SK-N-DZ (cell line): ENCODE measurements at regions not wholly inside any gene's neighbourhood (a gene's known extent, or its start where the extent isn't known, plus 50 kb on each side); places are given as distances from the start of the nearest gene placed in this dataset.

Experiments used
- DNase-seq: peaks from one replicate; pipeline ENCODE4 v3.0.0-alpha.2; 2015; ENCODE audit warnings: low spot score

DNA sequence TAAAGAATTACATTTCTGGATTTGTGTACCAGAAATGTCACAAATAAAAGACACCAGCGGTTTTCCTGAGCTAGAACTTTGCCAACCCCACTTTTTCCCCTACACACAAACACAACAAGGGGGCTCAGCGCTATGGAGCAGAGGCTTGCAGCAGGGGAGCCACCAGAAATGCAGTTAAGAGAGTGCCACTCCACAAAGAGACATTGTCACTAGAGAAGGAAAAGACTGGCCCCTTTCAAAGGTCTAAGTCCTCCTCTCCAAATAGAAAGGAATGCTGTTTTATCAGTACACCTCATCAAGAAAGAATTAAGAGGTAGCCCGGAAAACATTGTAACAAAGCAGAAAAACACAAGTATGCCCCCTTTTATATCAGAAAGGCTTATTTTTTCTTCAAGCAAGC, 419.5 kb downstream of the HNRNPD start:
- DNase-seq, result no peak

DNA sequence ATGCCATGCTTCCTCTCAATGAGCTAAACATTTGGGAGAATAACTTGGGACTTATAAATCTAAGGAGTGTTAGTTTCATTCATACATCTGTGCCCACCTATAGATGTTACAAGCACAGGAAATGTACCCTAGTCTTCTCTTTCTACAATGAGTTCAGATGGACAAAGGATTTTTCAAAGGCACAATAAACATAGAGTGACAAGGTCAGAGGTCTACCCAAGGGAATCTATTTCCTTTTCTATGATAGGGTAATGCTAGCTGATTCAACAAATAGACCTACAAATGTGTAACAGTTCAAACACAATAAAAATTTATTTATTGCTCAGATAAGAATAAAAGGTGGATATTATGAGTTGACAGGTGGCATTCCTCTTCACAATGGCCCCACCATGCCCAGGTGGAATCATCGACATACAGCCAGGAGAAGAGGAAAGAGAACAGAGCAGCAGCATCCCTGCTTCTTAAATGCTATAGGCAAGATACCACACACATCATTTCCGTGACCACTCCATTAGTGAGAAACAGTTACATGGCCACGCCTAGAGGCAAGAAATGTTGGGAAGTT, 421.8 kb downstream of the HNRNPD start:
- no peak for DNase-seq

DNA sequence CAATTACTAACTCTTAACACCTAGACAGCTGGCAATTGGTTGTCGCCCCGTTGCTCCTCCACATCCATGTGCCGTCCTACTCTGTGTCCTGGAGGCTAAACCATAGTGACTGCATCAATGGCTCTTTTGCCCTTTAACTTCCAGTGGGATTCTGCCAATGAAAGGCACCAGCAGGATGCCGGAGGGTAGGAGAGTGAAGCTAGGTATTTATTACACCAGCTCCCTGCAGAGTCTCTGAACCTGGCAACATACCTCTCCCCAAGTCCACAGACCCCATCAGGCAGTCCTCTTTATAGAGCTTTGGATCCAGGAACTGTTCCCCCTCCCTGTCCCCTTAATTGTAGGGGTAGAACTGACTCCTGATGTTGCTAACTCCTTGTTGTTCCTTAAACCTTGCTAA, 426.8 kb downstream of the HNRNPD start:
- no peak for DNase-seq

DNA sequence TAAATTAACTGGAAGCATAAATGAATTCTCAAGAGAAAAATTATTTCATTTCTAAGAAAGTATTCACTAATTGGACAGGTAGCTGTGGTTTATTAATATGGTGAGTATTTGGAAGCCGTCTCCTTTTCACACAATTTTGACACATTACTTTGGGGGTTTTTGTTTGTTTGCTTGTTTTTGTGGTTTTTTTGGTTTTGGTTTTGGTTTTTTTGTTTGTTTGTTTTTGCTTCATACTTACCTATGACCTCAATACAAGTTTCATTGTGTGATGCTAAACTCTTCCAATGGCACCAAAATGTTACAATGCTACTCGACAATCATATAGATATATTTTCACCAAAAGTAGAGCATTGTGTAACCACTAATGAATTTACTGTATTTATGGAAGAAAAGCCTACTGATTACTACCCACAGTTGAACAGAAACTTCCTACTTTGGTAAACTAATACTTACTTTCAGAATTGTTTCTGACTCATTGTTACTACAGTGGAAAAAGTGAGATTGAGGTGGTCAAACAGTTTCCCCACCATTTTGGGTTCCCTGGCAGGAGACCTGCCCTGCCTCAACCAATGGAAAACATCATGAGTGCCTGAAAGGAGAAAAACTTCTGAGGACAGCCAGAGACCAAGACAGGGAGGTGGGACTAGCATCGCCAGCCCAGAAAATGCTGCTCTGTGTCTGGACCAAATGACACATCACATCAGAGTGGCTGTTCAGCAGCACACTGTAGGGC, 443.1 kb downstream of the HNRNPD start:
- DNase-seq, result no peak

DNA sequence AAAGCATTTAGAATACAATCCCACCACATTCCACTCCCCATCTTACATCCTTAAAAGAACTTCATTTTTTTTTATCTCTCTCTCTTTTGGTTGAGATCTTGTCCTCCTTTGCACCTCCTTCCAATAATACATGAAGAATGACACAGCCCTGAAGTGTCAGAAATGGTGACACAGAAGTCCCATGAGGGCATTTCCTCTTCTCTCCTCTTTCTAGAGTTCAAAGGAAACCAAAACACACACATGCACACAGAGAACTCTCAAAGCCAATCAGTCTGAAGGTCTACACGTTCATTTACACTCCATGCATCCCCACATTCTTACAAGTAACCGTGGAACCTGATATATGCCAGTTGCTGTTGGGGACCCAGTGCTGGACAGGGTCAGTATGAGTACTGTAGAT, 450.7 kb downstream of the HNRNPD start:
- no peak for DNase-seq

DNA sequence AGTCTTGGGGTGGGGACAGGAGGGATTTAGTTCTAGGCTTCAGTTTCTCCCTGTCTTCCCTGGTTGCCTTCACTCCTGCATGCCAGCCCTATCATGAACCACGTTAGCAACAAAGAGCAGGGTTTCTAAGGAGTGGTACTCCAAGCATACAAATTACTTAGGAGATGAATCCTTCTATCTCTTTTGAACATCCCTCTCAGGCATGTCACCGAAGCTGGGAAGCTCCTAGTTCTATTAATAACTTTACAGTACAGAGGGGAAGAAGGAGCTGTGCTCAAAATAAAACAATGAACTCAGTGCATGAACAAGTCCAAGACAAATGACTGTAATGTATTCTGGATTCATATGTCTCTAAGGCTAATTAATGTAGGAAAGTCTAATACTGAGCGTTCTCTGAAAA, 450.6 kb upstream of the RASGEF1B start:
- no peak for DNase-seq

DNA sequence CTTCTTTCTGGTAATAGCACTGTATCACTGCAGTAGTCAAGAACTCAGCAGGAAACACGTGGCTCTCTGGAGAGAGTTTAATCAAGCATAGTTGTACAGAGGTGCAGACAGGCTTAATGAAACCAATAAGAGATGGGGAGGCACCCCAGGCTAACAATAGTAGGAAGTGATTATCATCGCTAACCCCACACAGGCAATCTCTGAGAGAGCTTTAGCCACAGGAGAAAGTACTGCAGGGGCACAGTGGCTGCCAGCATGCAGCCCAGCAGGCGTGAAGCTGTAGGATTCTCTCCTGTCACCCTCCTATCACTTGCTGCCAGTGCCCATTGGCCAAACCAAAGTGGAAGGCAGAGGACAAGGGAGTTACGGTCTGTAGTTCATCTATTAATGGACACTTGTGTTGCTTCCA, 450.0 kb upstream of the RASGEF1B start:
- DNase-seq, result no peak

DNA sequence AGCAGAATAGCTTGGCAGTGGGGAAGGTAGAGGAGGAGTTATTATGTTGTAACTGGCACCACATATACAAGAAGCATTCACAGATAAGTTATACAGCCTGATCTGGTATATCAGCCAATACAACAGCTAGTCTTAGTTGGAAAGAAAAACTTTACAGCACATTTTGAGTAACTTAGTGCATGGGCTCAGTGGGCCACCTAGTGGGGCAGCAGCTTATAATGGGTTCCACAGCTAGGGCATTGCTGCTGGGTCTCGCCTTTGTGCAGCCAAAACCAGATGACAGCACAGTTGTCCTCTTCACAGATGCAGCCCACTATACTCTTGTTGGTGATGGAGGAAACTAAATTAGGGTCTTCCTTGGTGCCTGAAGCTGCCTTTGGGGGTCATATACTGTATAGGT, 448.1 kb upstream of the RASGEF1B start:
- no peak for DNase-seq

DNA sequence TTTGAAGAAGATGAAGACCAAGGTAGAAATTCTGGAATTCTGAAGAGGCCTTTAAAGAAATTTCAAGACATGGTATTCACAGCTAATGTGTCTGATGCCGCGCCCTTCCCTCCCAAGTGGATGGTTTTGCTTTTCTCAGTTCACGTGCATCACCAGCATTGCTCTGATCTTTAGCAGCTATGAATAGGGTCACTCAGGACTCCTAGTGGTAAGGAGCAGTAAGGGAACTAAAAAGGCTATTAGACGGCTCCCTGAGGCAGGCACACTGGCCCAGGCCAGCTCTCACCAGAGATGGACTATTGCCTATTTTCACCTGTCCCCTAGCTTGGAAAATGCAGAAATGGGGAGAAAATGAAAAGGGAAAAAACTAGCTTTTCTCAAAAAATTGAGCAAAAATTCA, 447.5 kb upstream of the RASGEF1B start:
- no peak for DNase-seq

DNA sequence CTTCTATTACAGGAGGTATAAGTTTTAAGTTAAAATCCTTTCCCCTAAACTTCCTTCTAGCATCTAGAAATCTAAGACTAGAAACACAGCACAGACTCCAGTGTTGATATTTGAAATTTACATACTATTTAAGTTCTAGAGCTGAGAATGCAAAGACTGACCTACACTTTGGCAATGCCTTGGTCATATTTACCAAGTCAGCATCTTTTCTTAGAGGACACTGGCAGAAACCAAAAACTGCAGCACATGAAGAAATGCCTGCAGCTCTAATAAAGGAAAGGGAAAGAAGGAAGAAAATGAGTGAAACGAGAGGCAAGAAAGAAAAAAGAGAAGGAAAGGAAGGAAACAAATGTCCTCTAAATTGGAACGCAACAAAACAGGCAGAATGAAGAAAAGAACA, 443.7 kb upstream of the RASGEF1B start:
- no peak for DNase-seq

DNA sequence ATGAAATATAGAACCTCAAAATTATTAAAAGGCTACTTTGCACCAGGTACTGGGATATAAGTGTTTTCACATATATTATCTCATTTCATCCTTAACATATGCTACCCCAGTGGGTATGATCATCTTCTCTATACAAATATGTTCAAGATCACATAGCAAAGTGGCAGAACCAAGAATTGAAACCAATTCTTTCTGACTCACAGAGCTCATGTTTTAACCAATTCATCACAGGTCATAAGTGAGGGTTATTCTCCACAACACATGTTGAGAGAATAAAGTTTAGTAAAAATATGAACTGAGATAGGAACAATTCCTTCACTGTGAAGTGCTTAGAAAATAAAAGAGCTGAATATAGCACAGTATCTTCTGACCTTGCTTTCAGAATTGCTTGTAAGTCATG, 442.9 kb upstream of the RASGEF1B start:
- no peak for DNase-seq

DNA sequence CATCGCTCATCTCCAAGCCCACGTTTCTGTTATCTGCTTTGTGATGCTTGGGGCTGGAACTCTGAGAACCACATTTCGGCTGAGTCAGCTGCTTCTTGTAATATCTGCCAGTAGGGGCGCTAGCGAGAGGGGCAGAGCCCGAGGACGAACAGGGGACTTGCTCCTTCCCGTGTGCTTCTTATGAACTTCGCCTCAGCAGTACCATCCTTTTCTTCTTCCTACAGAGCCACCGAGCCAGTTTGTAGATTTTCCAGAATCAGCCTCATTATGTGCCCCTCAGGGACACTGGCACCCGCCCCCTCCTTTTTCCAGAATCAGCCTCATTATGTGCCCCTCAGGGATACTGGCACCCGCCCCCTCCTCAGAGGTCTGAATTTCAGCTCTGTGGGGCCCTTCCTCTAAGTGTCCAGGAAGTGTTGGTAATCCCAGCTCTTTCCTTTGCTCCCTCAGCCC, 441.7 kb upstream of the RASGEF1B start:
- peak; percentile 56 for DNase-seq

DNA sequence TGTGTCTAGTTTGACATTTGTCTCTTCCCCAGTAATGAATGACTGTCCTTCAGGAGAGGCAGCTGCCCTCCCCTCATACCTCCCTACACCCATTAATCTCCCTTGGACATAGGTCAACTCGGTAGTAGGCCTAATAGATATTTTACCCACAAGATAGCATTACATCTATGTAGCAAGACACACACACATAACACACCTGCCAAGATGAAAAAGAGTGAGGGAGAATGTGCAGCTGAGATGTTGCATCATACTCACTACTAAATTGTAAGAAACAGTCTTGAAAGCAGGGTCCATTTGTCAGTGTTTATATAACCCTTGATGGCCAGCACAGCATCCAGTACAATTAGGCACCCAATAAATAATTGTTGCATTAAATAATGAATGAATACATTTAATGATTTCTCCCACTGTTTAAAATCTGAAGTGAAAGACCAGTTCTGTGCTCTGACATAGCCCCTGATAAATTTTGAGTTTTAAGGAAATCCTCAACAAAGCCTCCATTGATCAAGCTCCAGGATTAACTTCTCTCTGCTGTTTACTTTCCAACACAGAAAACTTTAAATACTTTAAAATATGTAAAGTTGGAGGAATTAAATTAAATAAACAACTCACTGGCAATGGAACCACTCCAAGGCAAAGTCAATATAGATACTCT, 440.8 kb upstream of the RASGEF1B start:
- DNase-seq, result no peak

DNA sequence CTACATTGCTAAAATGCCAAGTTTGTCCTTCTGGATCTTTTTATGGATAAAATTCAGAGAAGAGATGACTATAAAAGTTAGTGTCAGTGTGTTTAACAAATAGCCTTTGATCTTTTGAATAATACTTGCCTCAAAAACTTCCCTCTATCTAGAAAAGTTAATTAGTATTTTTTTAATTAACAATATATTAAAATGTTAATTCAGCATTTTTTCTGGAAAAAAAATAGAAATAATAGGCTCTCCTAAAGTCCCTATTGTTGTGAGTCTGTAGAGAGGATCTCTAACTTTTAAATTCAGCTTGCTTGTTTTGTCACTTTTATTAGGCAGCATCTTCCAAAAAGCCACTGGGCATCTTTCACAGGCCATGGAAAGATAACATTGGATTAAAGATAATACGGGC, 435.2 kb upstream of the RASGEF1B start:
- DNase-seq, result no peak

DNA sequence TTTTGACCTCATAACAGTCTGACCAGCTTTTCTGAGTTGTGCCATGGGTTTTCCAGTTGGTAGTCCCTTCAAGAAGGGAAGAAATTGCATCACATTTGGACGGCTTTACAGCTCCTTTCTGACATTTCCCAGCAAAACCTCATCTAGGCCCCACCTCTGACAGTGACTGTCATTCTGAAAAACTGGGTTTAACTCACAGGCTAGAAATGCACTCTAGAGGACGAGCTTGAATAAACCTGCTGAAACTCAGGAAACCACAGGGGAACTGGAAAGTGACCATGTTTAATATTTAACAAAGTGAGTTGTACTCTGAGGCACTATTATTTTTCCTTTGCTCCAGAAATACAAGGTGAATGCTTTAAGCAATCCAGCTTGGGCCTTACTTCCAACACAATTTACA, 434.3 kb upstream of the RASGEF1B start:
- no peak for DNase-seq

DNA sequence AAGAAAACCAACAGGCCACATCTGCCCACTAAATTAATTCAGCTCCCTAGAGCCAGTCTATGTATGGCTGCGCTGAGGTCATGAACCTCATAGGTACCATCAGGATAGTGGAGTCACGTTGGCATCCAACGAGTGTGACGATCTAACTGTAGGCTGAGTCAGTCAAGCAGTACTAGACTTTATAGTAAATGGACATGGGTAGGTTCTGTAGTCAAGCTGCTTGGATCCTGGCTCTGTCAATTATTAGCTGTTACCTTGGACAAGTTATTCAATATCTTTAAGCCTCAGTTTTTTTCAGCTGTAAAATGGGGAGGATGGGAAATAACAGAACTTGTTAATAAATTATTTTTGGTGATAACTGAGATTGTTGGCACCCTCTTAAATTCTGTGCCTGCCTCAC, 432.4 kb upstream of the RASGEF1B start:
- DNase-seq, result no peak

DNA sequence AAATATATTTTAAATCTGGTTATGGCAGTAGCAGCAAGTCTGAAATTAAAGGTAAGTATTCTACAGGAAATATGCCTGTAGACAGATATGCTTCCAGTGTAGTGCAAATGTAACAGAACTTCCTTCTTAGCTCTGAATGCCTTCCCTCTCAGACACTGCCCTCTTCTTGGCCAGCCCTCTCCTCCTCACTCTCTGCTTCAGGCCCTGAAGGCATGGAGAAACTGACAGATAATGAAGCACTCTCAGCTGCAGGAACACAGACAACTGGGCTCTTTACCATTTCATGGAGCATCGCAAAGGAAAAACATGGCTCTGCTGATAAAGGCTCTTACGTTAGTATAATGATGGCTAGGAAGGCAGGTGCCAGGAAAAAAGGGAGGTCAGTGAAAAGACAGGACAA, 431.5 kb upstream of the RASGEF1B start:
- DNase-seq, result no peak

DNA sequence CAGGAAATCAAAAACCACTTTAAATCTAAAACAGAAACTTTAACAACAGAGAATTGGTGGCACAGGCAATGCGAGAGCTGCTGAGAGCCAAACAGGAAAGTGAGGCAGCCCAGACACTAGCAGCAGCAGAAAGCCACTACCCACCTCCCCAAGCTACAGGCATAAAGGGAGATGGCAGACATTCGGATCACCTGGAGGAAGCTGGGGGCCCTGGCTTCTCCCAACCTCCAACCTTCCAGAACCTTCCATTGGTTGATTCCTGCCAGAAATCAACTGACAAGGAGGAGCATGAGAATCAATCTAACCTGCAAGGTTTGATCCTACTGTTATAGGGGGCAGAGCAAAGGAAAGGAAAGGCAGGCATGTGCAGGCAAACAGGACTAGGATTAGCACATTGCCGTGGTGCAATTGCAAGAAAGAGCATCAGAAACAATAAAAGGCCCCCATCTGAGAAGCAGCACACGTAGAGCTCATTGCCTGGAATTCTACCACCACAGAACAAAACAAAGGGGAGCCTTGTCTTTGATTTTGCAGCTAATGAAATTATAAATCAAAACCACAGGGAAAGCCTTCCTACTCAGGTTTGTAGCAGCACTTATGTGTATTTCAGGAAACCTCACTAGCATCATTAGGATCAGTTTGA, 427.3 kb upstream of the RASGEF1B start:
- DNase-seq, result no peak

DNA sequence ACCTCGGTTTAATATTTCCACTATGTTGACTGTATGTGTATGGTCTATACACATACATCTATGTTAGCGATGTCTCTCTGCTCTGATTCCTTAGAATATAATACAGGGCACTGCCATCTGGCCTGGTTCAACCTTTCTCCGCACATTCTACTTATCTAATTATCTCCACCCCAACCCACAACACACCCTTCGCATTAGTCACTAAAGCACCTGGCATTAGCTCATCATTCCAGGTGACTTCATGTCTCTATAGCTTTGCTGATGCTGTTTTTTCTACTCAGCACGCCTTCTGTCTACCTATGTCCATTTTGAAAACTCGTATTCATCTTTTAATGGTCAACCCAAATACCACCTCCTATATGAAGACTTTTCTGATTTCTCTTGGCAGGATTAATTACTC, 425.2 kb upstream of the RASGEF1B start:
- no peak for DNase-seq

DNA sequence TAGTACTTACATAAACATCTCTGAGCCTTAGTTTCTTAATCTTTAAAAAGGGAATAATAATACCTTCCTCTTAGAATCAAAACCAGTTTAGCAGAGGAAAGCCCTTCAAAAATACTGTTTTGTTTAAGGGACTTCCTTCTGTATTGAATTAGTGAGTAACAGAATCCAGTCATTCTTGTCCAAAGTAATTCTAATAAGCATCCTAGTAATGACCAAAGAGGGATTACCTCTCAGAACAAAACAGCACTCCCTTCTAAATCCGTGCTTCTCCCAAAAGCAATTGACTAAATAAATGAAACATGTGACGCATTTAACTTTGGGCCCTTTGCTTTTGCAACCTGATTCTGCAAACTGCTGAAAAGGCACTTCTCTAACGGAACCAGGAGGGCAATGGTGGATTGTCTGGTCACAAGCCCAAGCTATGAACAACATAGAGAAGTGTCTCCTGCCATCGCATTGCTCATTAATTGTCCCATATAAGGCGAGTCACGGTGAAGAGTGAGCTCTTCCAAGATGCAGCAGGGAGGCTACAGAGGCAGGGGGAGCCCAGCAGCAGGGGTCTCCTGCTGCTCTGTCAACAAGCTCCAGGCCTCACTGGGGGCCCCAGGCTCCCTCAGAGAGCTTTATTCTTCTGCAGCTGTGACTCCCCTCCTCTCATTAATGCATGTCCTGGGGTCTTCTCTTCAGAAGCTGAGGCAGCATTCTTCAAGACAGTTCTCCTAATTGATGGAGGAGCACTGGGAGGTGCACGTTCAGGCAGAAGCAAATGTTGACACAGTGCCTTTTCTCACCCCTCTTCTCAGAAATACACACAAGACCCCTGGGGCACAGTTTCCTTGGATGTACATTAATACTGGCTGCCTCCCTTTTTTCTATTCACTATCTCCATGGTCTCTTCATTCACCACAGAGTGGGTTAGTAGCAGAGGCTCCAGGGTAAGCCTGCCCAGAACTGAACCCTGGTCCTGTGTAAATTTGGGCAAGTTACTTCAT, 419.6 kb upstream of the RASGEF1B start:
- no peak for DNase-seq

DNA sequence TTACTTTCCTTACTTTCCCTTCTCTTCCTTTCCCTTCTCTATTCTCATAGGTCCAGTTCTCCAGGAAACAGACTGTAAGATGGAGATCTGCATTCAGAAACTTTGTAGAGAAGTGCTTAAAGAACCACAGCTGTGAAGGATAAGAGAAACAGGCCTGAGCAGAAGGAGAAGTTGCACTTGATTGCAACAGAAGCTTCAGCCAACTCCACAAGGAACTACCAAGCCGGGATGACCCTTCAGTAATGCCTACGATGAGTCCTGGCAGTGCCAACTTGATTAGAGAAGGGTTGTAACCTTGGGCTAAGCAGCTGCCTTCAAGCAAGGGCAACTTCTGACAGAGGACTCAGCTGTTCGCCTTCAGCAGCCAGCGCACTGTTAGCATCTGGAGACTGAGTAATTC, 413.3 kb upstream of the RASGEF1B start:
- DNase-seq, result no peak
